ENCODE measurements at regions not wholly inside any gene's neighbourhood (a gene's known extent, or its start where the extent isn't known, plus 50 kb on each side); places are given as distances from the start of the nearest gene placed in this dataset.

DNA sequence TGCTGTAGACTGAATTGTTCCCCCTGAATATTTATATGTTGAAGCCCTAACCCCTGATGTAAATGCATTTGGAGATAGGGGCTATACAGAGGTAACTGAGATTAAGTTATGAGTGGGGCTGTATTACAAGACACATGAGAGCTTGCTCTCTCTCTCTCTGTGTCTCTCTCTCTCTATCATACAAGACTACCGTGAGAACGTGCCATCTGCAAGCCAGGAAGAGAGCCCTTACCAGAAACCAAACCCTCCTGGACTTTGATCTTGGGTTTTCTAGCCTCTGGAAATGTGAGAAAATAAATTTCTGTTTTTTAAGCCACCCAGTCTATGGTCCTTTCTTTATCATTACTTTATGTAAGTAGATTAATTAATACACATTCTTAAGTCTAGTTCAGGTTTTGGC is 249.3 kb upstream of the MAN1A1 start:
- H3K4me3 ChIP-seq (ENCODE audit: low read length): no peak overlapping the region
- H3K36me3 ChIP-seq (ENCODE audit: control insufficient read depth, insufficient read depth, low read length): no peaks in the 10 kb centered on the region
- WGBS (ENCODE audit: insufficient coverage, low lambda C conversion rate): no CpG with 5 or more reads among the region's 2 CpGs
- H3K9me3 ChIP-seq (ENCODE audit: control insufficient read depth, low read depth, low read length): no peaks in the 10 kb centered on the region
- no peaks in the 10 kb centered on the region for H3K27me3 ChIP-seq (ENCODE audit: control insufficient read depth, insufficient read depth, low read length)
- H3K4me1 ChIP-seq (ENCODE audit: control insufficient read depth, insufficient read depth, low read length): no peaks in the 10 kb centered on the region
- DNase-seq: no peak
- H3K27ac ChIP-seq (ENCODE audit: low read length): no peak overlapping the region

DNA sequence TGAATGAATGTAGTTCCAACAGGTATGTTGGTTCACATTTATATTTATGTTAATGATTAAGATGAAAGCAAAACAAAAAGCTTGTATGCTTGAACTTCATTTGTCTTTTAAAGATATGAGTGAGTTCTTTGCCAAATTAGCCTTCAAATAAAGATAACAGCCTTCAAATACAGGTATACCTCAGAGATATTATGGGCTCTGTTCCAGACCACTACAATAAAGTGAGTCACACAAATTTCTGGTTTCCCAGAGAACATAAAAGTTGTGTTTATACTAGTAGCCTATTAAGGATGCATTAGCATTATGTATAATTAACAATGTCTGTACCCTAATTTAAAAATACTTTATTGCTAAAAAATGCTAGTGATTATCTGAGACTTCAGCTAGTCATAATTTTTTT is 245.3 kb upstream of the MAN1A1 start:
- no peak overlapping the region for H3K4me3 ChIP-seq (ENCODE audit: low read length)
- no peaks in the 10 kb centered on the region for H3K27me3 ChIP-seq (ENCODE audit: control insufficient read depth, insufficient read depth, low read length)
- DNase-seq: no peak
- H3K36me3 ChIP-seq (ENCODE audit: control insufficient read depth, insufficient read depth, low read length): no peaks in the 10 kb centered on the region
- H3K9me3 ChIP-seq (ENCODE audit: control insufficient read depth, low read depth, low read length): no peaks in the 10 kb centered on the region
- H3K27ac ChIP-seq (ENCODE audit: low read length): no peak overlapping the region
- H3K4me1 ChIP-seq (ENCODE audit: control insufficient read depth, insufficient read depth, low read length): no peaks in the 10 kb centered on the region

DNA sequence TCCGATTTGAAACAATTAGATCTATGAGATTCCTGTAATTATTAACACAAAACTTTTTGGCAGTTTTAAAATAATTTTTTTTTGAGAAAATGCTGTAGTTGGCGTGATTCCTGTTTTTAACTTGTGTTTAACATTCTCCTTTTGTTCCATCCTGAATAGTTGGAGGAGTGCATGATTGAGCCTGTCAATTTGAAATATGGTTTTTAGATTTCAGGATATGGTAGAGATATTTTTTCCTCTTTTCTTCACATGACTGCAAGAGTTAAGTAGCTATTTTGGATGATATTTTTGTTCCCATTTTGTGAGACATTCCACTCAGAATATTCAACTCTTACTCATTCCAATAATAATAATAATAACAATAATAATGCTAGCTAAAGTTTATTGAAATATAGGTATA is 241.7 kb upstream of the MAN1A1 start:
- no peaks in the 10 kb centered on the region for H3K4me1 ChIP-seq (ENCODE audit: control insufficient read depth, insufficient read depth, low read length)
- H3K27me3 ChIP-seq (ENCODE audit: control insufficient read depth, insufficient read depth, low read length): no peaks in the 10 kb centered on the region
- no peaks in the 10 kb centered on the region for H3K9me3 ChIP-seq (ENCODE audit: control insufficient read depth, low read depth, low read length)
- H3K4me3 ChIP-seq (ENCODE audit: low read length): no peak overlapping the region
- DNase-seq: no peak
- no peaks in the 10 kb centered on the region for H3K36me3 ChIP-seq (ENCODE audit: control insufficient read depth, insufficient read depth, low read length)
- no peak overlapping the region for H3K27ac ChIP-seq (ENCODE audit: low read length)
- WGBS (ENCODE audit: insufficient coverage, low lambda C conversion rate): 95% methylated on average over 2 of the region's 2 CpGs

DNA sequence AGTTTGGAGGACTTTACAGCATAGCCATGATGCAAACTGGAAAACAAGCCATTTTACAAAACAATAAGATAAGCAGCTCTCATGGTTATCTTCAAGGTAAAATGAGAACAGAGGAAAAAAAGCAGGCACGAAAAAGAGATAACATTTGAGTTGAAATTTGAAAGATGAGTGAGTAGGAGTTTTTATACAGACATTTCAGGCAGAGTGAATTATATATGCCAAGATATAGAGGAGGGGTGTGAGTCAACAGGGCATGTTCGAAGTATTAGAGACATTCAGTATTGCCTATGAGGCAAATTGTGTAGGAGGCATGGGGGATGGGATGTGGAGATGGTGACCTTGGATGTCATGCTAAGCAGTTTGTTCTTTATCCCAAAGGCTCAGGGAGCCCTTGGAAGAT is 240.5 kb upstream of the MAN1A1 start:
- no peaks in the 10 kb centered on the region for H3K9me3 ChIP-seq (ENCODE audit: control insufficient read depth, low read depth, low read length)
- H3K27ac ChIP-seq (ENCODE audit: low read length): no peak overlapping the region
- no peaks in the 10 kb centered on the region for H3K27me3 ChIP-seq (ENCODE audit: control insufficient read depth, insufficient read depth, low read length)
- H3K36me3 ChIP-seq (ENCODE audit: control insufficient read depth, insufficient read depth, low read length): no peaks in the 10 kb centered on the region
- H3K4me1 ChIP-seq (ENCODE audit: control insufficient read depth, insufficient read depth, low read length): no peaks in the 10 kb centered on the region
- WGBS (ENCODE audit: insufficient coverage, low lambda C conversion rate): no CpG with 5 or more reads among the region's 2 CpGs
- no peak for DNase-seq
- H3K4me3 ChIP-seq (ENCODE audit: low read length): no peak overlapping the region

DNA sequence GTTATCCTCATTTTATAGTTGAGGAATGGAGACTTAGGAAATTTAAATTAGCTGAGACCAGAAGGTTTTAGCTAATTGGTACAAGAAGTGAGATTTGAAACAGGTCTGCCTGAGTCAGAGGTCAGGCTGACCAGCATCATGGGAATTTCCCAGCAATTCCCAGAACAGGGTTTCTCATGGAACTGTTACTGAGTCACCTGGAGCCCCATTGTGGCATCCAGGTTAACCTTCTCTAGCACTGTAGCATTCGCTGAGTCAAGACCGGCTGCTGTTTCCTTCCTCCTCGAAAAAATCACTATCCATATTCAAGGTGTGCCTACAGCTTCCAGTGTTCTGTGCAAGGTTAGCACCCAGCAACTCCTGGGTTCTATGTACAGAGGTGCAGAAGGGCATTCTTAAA is 238.0 kb upstream of the MAN1A1 start:
- no CpG with 5 or more reads among the region's 3 CpGs for WGBS (ENCODE audit: insufficient coverage, low lambda C conversion rate)
- Histone ChIP-seq H3K9me3 (ENCODE audit: control insufficient read depth, low read depth, low read length) (no peaks in the 10 kb centered on the region), H3K4me1 (ENCODE audit: control insufficient read depth, insufficient read depth, low read length) (no peaks in the 10 kb centered on the region), H3K4me3 (ENCODE audit: low read length) (no peak overlapping the region), H3K36me3 (ENCODE audit: control insufficient read depth, insufficient read depth, low read length) (no peaks in the 10 kb centered on the region), H3K27ac (ENCODE audit: low read length) (no peak overlapping the region), H3K27me3 (ENCODE audit: control insufficient read depth, insufficient read depth, low read length) (no peaks in the 10 kb centered on the region)
- DNase-seq: no peak

DNA sequence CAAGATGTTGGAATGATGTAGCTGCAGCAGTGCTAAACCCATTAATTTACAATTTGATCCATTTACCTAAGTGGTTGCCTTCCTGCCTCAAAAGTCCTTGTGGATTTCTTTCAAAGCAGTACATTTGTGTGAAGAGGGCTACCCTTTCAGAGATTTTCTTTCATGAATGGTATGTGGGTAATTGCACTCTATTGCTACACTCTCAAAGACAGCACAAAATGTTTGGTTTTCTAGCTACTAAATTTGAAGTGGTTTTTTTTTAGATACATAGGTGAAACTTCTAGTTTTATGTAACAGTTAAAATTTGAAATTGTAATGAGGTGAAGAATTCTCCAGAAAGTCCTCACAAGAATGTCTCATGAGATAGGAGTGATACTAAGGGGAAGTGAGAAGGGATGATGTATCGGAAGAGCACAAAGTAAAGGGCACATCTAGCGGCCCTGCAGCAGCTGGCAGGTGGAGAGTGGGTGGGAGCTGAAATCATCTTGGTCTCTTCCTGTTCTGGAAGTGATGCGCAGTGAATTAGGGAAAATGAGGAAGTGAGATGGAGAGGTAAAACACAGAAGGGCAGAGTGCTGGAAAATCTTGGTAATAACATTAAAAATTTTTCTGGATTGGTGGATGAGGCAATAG is 236.8 kb upstream of the MAN1A1 start:
- DNase-seq: no peak
- H3K4me1 ChIP-seq (ENCODE audit: control insufficient read depth, insufficient read depth, low read length): no peaks in the 10 kb centered on the region
- no peak overlapping the region for H3K4me3 ChIP-seq (ENCODE audit: low read length)
- H3K9me3 ChIP-seq (ENCODE audit: control insufficient read depth, low read depth, low read length): no peaks in the 10 kb centered on the region
- no peaks in the 10 kb centered on the region for H3K27me3 ChIP-seq (ENCODE audit: control insufficient read depth, insufficient read depth, low read length)
- no peak overlapping the region for H3K27ac ChIP-seq (ENCODE audit: low read length)
- WGBS (ENCODE audit: insufficient coverage, low lambda C conversion rate): 100% methylated on average over 3 of the region's 3 CpGs
- H3K36me3 ChIP-seq (ENCODE audit: control insufficient read depth, insufficient read depth, low read length): no peaks in the 10 kb centered on the region

DNA sequence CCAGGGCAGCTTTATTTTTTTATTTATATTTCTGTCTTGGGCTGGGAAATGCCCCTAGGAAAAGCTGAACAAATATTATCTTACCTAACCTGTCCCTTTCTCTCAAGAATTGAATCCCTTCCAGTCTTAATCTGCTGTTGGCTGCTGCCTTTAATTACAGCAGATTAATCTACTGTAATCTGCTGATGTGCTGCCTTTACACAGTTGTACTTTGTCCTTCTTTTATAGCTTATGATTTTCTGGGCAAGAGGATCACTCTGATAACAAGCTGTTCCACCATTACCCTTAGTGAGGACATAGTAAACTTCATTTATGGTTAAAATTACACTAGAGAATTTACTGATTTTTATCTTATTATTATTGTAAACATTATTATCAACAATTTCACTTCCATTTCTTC is 234.5 kb upstream of the MAN1A1 start:
- no peaks in the 10 kb centered on the region for H3K36me3 ChIP-seq (ENCODE audit: control insufficient read depth, insufficient read depth, low read length)
- H3K27me3 ChIP-seq (ENCODE audit: control insufficient read depth, insufficient read depth, low read length): no peaks in the 10 kb centered on the region
- no peak overlapping the region for H3K27ac ChIP-seq (ENCODE audit: low read length)
- DNase-seq: peak; percentile 12 to 42
- no peaks in the 10 kb centered on the region for H3K4me1 ChIP-seq (ENCODE audit: control insufficient read depth, insufficient read depth, low read length)
- no peak overlapping the region for H3K4me3 ChIP-seq (ENCODE audit: low read length)
- no peaks in the 10 kb centered on the region for H3K9me3 ChIP-seq (ENCODE audit: control insufficient read depth, low read depth, low read length)

DNA sequence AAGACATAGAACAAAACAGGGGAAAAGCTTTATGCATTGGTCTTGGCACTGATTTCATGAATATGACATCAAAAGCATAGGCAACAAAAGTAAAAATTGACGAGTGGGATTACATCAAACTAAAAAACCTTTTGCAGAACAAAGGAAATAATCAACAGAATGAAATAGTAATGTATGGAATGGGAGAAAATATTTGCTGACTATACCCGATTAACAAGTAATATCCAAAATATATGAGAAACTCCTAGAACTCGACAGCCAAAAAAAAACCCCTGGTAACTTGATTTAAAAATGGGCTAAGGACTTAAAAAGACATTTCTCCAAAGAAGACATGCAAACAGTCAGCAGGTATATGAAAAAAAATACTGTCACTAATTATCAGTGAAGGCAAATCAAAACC is 231.7 kb upstream of the MAN1A1 start:
- WGBS (ENCODE audit: insufficient coverage, low lambda C conversion rate): 100% methylated on average over 2 of the region's 3 CpGs
- no peaks in the 10 kb centered on the region for H3K4me1 ChIP-seq (ENCODE audit: control insufficient read depth, insufficient read depth, low read length)
- H3K27me3 ChIP-seq (ENCODE audit: control insufficient read depth, insufficient read depth, low read length): no peaks in the 10 kb centered on the region
- H3K27ac ChIP-seq (ENCODE audit: low read length): no peak overlapping the region
- no peak overlapping the region for H3K4me3 ChIP-seq (ENCODE audit: low read length)
- no peaks in the 10 kb centered on the region for H3K9me3 ChIP-seq (ENCODE audit: control insufficient read depth, low read depth, low read length)
- DNase-seq: no peak
- no peaks in the 10 kb centered on the region for H3K36me3 ChIP-seq (ENCODE audit: control insufficient read depth, insufficient read depth, low read length)

DNA sequence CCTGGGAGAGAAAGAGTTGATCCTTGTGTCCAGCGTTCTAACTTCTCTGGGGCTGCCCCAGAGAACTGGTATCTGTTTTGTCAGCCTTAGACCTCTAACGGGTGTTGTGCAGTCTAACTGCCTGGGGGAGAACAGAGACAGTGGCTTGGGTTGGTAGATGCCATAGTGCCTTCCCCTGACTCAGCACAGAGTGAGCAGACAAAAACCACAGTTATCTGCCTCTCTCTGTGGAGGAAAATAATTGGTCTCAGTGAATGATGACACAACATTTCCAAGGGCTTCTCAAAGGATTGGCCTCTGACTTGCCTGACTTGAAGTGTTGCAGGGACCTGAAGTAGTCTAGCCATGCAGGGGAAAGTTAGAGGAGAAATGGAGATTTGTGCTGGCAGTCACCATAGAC is 226.2 kb upstream of the MAN1A1 start:
- Histone ChIP-seq H3K9me3 (ENCODE audit: control insufficient read depth, low read depth, low read length) (no peaks in the 10 kb centered on the region), H3K36me3 (ENCODE audit: control insufficient read depth, insufficient read depth, low read length) (no peaks in the 10 kb centered on the region), H3K4me3 (ENCODE audit: low read length) (no peak overlapping the region), H3K27ac (ENCODE audit: low read length) (no peak overlapping the region), H3K4me1 (ENCODE audit: control insufficient read depth, insufficient read depth, low read length) (no peaks in the 10 kb centered on the region), H3K27me3 (ENCODE audit: control insufficient read depth, insufficient read depth, low read length) (no peaks in the 10 kb centered on the region)
- DNase-seq: no peak
- no CpG with 5 or more reads among the region's 2 CpGs for WGBS (ENCODE audit: insufficient coverage, low lambda C conversion rate)

DNA sequence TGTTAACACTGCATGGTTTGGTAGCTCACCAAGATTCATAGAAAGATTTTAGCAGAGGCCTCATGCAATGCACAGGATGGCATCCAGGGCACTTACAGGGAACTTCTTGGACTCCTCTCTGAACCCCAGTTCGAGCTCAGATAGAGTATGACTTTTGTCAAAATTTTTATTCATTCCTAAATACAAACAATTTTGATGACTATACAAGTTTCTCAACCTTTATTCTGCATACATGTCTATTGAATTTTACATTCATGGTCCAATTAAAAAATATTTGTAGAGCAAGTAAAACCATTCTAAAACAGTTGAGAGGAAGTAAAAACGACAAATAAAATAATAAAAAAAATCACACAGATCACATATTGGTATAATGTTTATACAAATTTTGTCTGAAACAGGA is 219.0 kb upstream of the MAN1A1 start:
- H3K9me3 ChIP-seq (ENCODE audit: control insufficient read depth, low read depth, low read length): no peaks in the 10 kb centered on the region
- H3K27ac ChIP-seq (ENCODE audit: low read length): no peak overlapping the region
- no peak overlapping the region for H3K4me3 ChIP-seq (ENCODE audit: low read length)
- 86% methylated on average over 1 of the region's 2 CpGs for WGBS (ENCODE audit: insufficient coverage, low lambda C conversion rate)
- DNase-seq: no peak
- H3K27me3 ChIP-seq (ENCODE audit: control insufficient read depth, insufficient read depth, low read length): no peaks in the 10 kb centered on the region
- no peaks in the 10 kb centered on the region for H3K36me3 ChIP-seq (ENCODE audit: control insufficient read depth, insufficient read depth, low read length)
- no peaks in the 10 kb centered on the region for H3K4me1 ChIP-seq (ENCODE audit: control insufficient read depth, insufficient read depth, low read length)

DNA sequence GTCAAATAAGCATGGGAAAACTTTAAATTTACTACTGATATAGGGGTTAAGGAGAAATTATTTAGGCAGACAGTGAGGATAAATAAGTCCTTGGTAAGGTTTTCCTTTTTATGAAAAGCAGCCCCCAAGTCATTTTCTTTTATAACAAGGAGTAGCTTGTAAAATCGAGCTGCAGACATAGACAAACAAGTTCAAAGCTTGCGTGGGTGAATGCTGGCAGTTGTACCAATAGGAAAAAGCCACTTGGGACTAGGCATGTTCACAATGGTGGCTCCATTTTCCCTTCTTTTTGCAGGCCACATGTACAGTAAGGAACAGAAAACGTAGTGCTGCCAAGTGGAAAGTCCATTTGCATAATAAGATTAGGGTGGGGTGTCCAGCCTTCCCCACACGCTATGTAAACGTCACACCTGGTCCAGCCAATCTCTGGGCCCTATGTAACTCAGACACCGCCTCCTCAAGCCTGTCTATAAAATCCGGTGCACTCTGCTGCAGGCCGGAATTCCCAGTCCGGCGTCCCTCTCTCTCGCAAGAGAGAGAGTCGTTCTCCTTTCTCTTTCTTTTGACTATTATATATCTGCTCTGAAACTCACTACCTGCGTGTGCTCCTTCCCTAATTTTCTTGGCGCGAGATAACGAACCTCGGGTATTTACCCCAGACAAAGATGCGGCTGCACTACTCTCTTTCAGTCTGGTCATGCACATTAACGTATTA is 217.1 kb upstream of the MAN1A1 start:
- WGBS (ENCODE audit: insufficient coverage, low lambda C conversion rate): 96% methylated on average over 11 of the region's 19 CpGs
- no peak for DNase-seq
- no peaks in the 10 kb centered on the region for H3K36me3 ChIP-seq (ENCODE audit: control insufficient read depth, insufficient read depth, low read length)

More for the DNA sequence above, 217.1 kb upstream of the MAN1A1 start:
- no peaks in the 10 kb centered on the region for H3K27me3 ChIP-seq (ENCODE audit: control insufficient read depth, insufficient read depth, low read length)
- no peak overlapping the region for H3K27ac ChIP-seq (ENCODE audit: low read length)
- H3K4me1 ChIP-seq (ENCODE audit: control insufficient read depth, insufficient read depth, low read length): no peaks in the 10 kb centered on the region
- H3K9me3 ChIP-seq (ENCODE audit: control insufficient read depth, low read depth, low read length): no peaks in the 10 kb centered on the region
- H3K4me3 ChIP-seq (ENCODE audit: low read length): no peak overlapping the region
